Activated CD4-positive, alpha-beta T cell treated with anti-CD3 and anti-CD28 coated beads, Interleukin-2, amount 50 U/mL, for 4 hours (primary cell): ENCODE measurements at regions not wholly inside any gene's neighbourhood (a gene's known extent, or its start where the extent isn't known, plus 50 kb on each side); places are given as distances from the start of the nearest gene placed in this dataset.

Experiments
- DNase-seq, 2 experiments: peaks; one replicate each; pipeline ENCODE4 v3.0.0-alpha.2; 2020

DNA sequence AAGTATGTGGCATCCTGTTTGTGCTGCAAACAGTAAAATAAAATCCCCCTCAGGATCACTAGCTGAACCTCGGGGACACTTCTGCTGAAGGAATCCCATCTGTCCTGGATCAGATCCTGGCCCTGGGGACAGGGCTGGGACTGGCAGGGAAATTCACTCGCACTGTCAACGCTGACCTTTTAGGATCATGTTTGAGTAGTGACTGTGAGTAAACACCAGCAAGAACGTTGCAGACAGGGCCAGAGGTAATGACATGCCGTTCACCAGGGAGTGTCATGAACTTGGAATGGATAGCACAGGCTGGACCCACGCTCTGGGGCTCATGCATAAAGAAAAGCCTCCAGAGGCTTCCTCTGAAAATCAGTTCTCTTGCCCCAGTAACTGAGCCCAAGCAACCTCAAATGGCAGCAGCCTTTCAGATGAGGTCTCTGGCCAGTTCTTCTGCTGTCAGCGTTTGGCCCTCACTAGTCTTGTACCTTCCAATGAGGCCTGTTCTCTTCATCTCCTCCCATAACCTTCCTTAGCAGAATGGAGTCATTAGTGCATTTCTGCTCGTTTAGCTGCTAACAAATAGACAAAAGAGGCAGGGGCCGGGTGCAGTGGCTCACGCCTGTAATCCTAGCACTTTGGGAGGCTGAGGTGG lies 51.0 kb upstream of the BARX2 start:
- no peak for DNase-seq

DNA sequence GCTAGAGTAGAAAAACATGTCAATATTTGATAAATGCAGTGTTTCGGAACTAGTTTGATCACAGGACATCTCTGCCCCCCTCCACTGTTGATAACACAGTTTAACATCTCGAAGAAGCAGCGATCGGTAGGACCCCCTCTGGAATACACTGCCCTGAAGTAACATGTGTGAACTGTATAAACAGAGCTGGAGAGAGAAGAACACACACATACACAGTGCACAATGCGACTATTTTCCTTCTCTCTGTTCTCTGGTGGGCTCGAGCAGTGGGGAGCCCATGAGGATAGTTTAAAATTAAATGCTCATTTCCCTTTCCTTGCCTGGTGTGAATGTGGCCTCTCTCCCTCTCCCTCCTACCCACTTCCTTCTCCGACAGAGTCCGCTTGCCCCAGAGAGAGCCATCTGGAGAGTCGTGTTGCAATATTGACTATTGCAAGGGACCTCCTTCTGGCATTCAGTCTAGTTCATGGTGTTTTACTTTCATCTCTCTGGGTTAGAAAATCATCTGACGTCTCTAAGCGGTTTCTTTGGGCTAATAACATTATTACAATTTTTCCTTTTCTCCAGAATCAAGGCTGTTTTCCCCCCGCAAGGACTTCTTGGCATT lies 51.6 kb upstream of the BARX2 start:
- DNase-seq = no peak

DNA sequence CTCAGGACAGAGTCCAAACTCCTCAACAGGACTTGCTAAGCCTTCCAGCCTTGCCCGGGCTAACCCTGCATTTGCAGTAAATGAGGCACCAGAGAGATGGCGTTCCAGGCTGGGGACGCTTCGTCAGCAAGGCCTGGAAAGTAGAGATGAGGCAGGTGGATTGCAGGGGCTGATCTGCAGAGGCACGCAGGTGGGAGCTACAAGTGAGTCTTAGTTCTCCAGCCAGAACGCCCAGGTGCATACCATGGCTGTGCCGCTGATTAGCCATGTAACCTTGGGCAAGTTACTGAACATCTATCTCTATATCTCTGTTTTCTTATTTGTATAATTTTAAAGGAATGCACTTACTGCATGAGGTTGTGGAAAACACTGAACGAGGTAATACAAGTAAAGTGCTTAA lies 52.7 kb upstream of the BARX2 start:
- no peak for DNase-seq

DNA sequence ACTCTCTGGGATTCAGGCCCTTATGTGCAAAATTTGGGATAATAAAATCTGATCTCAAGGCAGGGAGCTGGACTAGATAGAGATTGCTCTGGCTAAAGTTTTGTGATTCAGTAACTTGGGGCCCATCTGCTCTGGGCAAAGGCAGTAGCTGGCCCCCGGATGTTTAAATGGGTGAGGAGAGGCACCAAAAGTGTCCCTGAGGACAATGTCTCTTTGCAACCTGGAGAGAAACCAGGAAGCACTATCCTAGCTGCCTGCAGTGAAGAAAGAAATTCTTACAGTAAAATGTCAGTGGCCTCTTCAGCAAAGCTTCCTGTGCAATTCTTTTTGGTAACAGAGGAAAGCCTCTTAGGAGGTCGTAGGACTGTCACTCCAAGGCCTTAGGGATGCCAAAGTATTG lies 54.6 kb upstream of the BARX2 start:
- DNase-seq = no peak

DNA sequence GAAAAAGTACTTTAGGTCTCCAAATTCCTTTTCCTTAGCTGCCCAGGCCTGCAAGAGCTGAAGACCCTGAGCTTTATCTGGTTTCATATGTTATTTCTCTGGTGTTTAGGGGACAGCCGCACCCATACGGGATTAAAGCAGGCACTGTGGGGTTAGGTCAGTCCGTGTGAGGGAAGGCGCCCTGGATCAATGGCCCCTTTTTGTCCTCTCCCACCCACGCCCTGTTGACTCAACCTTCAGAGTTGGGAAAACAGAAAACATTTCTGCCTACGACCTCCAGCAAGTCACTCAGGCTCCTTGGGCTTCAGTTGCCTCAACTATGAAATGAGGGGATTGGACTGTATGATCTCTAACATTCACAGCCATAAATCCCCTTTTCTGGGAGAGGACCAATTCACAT lies 55.2 kb upstream of the BARX2 start:
- DNase-seq = no peak

DNA sequence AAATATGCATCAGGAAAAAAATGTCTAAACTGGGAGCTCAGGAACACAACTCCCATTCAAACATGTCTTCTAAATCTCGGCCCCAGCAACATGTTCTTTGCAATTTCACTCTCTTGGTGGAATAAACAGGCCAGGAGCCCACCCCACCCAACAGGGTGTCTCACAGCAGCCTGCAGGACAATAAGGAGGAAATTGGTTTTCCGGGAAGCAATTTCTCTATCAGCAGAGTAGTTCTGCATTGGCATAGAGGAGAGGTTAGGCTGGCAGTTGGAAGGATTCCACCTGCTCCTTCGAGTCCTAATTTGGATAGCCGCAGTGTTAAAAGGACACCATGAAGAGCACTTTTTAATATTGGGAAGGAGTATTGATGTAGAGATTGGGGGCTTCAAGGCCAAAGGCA lies 55.9 kb upstream of the BARX2 start:
- no peak for DNase-seq

DNA sequence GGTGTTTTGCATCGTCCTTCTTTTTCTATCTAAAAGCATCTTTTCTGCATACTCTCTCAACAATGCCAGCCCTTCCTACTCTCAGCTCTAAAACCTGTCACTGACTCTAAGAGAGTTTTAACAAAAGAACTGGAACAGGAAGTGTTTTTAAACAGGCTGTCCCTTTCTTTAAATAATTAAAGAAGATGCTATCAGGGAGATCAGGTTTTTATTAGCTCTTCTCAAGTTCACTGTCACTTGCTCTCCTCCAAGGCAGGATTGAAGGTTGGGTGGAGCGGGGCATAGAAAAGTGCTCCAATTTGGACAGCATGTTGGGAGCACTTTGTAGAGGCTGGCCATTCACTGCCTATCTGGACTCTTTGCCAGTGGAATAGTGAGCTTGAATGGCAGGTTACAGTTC lies 56.4 kb upstream of the BARX2 start:
- DNase-seq = no peak

DNA sequence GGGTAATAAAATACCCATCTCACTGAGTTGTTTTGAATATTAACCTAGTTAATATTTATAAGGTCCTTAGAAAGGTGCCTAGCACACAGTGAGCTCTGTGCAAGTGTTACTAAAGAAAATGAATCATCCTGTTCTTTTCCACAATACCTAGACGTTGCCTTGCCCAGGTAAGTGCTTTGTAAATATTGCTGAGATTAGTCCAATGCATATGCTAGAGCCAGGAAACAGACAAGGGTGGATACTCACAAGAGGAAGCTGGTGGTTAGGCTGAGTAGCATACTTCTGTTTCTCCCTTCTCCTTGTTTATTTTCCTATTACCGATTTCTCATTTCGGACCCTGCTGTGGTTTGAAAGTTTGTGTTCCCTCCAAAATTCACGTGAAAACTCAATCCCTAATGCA lies 58.1 kb upstream of the BARX2 start:
- no peak for DNase-seq

DNA sequence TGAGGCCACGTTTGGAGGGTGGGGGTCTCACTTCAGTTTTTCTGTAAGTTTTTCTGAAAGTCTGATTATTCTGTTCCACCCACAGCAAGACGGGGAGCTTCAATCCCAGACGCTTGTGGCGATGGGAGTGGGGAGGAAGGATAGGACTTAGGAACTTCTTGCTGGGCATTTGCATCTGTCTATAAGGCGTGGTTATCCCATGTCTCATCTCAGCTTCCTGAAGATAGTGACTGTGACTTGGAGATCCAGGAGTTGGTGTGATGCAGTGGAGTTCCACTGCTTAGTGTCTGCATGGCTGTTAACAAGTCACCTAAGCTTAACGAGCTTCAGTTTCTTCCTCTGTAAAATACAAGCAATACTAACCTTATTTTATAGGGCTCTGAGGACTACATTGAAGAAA lies 58.9 kb upstream of the BARX2 start:
- no peak for DNase-seq

DNA sequence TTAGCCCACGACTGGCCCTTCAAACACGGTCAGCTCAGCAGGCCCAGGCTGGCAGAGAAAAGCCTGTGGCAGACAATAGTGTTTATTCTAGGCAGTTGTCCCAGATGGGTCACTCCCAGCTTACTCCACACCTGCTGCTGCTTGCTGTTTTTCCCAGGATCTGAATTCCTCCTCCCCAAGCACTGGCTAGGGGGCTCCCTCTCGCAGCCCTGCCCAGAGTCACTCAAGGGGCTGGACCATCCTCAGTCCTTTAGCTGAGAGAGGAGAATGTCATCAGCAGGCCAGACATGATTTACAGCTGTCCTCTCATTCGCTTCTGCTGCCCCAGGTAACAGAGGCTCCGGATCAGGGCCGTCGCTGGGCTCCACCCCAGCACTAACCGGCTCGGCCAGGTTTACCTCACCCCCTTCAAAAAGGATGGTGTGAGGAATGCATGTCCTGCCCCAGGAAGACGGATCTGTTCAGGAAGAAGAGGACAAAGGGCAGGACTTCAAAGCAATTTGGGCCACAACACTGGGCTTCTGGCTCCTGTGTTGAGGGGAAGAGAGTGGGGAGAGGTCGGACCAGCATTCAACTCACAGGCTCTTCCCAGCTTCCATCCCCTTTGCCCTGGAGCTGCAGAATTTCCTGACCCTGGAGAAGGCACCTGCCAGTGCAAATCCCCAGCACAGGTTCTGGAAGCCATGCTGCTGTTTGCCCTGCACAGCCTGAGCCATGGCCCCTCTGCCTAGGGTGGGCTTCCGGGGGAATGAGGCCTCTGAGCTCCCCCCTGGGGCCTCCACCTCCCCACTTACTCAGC lies 59.7 kb upstream of the BARX2 start:
- no peak for DNase-seq

DNA sequence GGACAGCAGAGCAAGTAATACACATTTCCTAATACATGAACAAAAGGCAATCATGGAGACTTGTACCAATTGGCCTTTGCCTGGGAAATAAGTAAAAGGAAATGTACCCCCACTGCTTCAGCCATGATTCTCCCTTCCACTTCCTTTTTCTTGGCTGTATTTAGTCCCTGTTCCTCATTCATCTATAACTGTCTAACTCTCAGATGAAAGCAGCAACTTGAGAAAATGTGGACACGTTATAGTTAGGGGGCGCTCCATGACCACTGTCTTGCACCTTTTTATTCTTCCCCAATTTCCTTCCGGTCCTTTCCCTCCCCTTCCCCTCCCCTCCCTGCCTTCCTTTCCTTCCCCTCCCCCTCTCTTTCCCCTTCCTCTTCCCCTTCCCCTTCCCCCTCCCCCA lies 61.3 kb upstream of the BARX2 start:
- DNase-seq = no peak

DNA sequence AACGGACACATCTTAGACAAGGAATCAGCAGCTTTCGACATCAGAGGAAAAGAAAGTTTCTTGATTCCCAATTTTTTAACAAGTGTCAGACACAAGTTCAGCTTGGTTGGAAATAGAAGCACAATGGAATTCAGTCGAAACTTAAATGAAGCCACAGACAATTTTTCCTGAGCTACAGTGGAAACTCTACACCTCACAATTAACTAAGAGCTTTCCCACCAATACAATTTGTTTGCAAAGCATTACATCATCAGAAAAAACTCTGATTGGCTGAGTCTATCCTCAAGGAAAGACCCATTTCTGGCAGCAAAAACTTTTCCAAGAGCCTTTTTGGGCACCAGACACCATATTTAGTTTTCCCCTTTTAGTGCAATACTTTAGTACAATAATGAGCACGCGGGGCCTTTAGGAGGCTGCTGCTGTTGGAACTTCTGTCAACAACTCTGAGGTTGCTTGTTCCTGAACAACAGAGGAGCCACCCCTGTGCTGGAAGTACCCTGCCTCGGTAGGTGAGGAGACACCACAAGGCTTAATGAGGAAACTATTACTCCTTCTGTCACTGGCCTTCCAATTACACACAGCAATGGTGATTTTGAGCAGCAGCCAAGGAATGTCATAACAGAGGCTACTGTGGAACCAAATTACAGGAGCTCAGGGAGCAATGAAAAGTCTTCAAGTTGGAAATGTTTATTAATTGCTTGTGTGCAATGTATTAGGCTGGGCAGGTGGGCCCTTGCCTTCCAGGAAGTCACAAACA lies 61.9 kb upstream of the BARX2 start:
- DNase-seq = no peak

DNA sequence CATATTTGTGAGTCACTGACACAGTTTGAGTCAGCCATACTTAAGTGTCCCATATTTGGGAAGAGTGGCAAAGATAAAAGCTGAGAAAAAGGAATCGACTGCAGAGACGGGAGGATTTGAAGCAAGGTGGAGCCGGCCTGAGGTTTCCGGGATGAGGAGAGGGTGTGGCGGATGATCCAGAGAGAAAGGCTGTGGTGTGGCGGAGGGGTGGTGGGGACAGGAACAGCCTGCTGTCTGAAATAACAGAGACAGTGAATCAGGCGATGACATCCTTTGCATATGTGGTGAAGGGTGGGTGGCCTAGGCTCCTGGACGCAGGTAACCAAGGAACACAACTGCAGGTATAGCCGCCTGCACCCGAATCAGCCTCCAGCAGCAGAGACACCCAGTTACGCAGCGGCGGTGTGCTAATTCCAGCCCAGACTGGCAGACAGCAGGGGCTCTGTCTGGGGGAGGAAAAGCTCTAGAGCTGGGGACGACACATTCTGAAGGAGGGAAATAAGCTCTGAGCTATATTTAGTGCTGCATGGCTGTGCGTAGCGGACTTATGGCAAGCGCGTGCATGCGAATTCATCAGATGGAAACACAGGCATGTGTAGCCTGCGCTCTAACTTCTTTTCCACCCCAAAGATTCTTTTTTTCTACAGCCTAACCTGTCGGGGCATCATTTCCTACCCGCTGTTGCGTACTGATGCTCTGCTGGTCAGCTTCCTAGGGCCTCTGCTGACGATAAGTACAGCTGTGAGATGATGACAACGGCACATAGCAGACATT lies 62.7 kb upstream of the BARX2 start:
- no peak for DNase-seq

DNA sequence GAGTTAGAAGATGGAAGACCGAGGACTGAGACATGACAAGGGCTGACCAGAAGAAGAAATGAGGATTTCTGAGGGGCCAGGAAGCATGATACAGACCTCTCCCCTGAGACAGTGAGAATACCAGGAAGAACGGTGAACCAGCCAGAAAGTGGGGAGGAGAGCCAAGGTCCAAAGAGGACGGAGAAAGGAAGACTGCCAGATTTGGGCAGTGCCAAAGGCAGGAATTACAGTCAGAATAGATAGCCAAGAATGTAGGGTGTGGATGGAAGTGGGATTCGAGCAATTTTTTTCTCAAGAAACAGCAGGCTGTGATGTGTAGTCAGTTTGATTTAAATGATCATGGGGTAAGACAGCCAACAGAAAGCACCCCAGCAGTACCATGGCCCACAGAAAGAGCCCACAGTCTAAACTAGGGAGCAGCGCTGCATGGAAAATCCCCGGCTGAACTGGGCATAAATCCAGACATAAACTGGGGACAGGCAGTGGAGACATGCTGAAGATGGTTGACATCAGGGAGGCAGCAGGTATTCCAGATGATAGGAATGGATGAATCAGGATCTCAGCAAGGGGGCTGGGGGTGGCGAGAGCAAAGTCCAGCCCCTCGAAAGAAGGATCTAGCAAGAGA lies 67.3 kb upstream of the BARX2 start:
- no peak for DNase-seq

DNA sequence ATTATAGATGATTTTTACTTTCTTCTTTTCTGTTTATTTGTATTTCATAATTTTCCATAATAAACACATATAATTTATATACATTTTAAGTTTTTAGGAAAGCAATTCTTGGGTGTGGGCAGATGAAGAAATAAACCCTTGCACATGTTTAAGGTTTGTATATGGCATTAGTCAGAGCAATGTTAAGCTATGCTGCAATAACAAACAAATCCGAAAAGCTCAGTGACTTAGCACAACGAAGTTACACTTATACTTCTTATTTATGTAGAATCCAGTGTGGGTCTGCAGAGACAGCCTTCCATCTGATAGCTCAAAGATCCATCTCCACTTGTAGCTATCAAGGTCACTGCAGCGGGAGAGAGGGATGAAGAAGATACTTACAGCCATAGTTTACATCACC lies 68.5 kb upstream of the BARX2 start:
- DNase-seq = no peak

DNA sequence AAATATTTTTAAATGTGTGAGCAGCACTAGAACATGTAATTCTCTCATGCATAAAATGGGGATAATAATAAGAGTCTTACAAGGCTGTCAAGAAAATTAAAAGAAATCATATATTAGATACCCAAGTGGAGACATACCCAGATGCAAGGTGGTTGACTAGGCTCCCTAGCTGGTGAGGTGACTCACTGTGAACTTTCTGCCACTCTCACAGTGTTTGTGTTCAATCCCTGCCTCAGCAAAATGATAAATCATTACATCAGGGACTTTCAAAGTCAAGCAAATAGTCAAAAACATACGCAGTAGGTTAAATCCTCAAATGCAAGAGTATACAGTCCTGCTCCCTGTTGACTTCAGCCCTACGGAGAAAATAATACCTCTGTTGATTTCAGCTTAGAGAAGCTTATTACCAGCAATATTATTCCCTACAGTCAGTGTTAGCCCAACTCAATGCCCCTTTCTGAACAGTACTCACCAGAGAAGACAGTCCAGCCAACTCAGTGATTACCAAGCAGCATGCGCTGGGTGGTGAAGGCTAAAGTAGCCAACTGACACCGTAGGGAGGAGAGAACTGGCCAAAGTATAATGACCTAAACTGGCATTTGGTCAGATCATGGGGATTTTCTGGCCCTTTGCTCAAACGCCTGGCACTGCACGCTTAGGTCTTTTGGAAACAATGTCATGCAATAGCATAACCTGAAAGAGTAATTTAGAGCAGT lies 73.1 kb upstream of the BARX2 start:
- no peak for DNase-seq

DNA sequence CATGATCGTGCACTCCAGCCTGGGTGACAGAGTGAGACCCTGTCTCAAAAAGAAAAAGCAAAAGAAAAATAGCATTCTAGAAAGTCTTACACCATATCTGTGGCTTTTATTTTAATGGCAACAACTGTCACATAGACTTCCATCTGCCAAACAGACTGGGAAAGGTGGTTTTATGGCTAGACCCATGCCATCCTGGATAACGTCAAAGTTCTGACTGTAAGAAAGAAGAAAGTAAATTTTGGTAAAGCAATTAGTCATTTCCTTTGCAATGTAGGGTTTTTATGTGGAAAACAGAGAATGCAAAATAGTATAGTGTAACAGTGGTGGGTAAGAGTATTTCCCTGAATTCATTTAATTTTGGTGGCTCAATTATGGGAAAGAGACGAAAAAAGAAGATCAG lies 75.5 kb upstream of the BARX2 start:
- no peak for DNase-seq

DNA sequence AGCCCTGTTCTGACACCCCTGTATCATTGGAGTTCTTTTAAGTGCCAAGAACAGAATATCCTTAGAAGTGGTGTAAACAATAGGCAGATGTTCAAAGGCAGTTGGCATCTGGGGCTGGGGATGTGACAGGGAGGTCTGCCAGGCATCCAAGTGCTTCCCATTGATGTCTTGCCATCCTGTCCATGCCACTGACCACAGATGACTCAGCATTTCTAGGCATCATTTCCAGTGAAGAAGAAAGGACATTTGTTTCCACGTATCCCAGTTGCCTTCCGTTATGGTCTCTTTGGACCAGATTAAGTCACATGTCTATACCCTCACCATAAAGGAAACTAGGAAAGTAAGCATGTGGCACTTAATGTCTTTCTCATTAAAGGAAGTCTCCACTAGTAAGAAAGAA lies 76.7 kb upstream of the BARX2 start:
- no peak for DNase-seq

DNA sequence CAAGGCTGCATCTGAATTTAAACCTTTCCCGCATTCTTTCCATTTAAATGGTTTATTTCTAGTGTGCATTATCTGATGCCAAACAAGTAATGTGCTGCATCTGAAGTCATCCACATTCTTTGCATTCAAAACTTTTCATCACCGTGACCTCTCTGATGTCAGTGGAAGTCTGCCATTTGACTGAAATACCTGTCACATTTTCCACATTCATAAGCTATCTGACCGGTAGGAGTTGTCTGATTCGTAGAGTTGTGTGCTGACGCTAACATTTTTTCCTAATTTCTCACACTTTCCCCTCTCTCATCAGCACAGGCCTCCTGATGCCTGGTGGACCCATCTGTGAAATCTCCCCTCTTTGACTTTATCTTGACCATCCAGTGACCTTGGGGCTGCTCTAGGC lies 79.9 kb upstream of the BARX2 start:
- no peak for DNase-seq

DNA sequence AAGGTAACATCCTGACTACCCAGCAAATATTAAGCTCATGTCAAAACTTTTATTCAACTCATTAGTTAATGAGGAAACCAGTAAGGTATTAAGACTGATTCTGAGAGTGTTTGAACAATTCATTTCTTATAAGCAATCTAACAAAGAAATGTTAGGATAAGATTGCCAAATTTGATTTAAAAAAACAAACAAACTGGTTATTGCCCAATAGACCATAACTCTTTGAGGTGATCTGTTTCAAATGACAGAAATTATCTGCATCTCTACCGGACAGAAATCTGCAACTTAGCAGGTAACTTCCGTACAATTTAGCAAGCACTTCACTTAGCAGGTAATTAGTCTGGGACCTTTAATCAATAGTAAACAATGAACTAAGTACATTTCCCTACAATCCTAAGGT lies 82.9 kb upstream of the BARX2 start:
- DNase-seq = no peak

DNA sequence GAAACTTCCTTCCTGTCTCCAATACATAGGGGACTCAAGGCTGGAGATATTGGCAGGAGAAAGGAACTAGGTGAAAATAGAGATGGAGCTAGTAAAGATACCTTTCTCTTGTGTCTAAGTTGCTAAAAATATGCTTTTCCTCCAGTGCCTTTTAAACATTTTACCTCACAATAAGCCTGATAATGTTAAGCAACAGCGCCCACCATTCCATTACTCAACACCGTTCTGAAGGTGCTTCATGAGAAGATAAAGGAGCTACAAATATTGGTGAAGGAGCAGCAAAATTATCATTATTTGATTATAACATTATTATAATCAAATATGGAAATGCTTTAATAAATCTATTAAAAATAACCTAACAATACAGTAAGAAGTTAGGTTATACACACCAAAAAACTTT lies 83.6 kb upstream of the BARX2 start:
- no peak for DNase-seq

DNA sequence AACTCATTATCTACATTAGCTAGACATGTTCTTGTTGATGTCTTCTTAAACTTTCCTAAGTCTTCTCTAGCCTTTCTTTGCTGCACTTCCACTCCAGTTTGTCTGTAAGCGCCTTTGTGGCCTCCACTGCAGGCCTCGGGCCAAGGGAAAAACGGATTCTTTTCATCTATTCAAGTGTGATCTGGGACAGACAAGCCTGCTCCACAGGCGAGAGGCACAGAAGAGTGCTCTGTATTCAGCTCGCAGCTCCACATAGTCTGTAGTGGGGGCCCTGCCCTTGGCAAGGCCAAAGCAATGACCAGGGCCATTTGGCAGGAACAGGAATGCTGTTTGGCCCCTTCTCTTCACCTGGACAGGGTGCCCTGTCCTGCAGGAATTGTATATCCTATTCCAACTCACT lies 84.1 kb upstream of the BARX2 start:
- DNase-seq = no peak
